Osteocyte (in vitro differentiated cells): ENCODE measurements at regions not wholly inside any gene's neighbourhood (a gene's known extent, or its start where the extent isn't known, plus 50 kb on each side); places are given as distances from the start of the nearest gene placed in this dataset.

Source experiments
- DNase-seq: peaks from one replicate; pipeline ENCODE4 v3.0.0; 2021; ENCODE audit warnings: mixed read lengths; ENCODE audit not compliant: unreplicated experiment; ENCODE audit errors: extremely low spot score
- H3K27ac Mint-ChIP-seq: one replicate; pipeline ENCODE4 v1.8.0; 2021; ENCODE audit warnings: mild to moderate bottlenecking, mixed read lengths; ENCODE audit not compliant: unreplicated experiment
- H3K27me3 Mint-ChIP-seq: one replicate; pipeline ENCODE4 v1.8.0; 2021; ENCODE audit warnings: mixed read lengths; ENCODE audit not compliant: unreplicated experiment
- H3K36me3 Mint-ChIP-seq: one replicate; pipeline ENCODE4 v1.8.0; 2021; ENCODE audit warnings: mixed read lengths; ENCODE audit not compliant: unreplicated experiment
- H3K4me1 Mint-ChIP-seq: one replicate; pipeline ENCODE4 v1.8.0; 2021; ENCODE audit warnings: mixed read lengths; ENCODE audit not compliant: unreplicated experiment
- H3K4me3 Mint-ChIP-seq: one replicate; pipeline ENCODE4 v1.8.0; 2021; ENCODE audit warnings: mild to moderate bottlenecking, moderate library complexity, mixed read lengths; ENCODE audit not compliant: unreplicated experiment
- H3K9me3 Mint-ChIP-seq: one replicate; pipeline ENCODE4 v1.8.0; 2021; ENCODE audit warnings: mixed read lengths; ENCODE audit not compliant: unreplicated experiment
- TF ChIP-seq, protein P1 (sequence below): fragments of 200-600 bp; sonication (generic); IDR thresholded peaks from 2 replicates; pipeline ENCODE4 v1.5.0; 2021; ENCODE audit warnings: antibody characterized with exemption, mild to moderate bottlenecking, moderate library complexity

- TF ChIP-seq, protein P1, sequence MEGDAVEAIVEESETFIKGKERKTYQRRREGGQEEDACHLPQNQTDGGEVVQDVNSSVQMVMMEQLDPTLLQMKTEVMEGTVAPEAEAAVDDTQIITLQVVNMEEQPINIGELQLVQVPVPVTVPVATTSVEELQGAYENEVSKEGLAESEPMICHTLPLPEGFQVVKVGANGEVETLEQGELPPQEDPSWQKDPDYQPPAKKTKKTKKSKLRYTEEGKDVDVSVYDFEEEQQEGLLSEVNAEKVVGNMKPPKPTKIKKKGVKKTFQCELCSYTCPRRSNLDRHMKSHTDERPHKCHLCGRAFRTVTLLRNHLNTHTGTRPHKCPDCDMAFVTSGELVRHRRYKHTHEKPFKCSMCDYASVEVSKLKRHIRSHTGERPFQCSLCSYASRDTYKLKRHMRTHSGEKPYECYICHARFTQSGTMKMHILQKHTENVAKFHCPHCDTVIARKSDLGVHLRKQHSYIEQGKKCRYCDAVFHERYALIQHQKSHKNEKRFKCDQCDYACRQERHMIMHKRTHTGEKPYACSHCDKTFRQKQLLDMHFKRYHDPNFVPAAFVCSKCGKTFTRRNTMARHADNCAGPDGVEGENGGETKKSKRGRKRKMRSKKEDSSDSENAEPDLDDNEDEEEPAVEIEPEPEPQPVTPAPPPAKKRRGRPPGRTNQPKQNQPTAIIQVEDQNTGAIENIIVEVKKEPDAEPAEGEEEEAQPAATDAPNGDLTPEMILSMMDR = no peak
- no peak overlapping the region for H3K27ac Mint-ChIP-seq
Measured at GRCh38 chr1:87632232-87632631, 303.6 kb downstream of the LMO4 start.

GRCh38 chr1:87636198-87636892 is 307.7 kb downstream of the LMO4 start:
- DNase-seq = no peak
- H3K4me3 Mint-ChIP-seq = no peak overlapping the region
- H3K36me3 Mint-ChIP-seq = no peaks in the 10 kb centered on the region
- no peaks in the 10 kb centered on the region for H3K9me3 Mint-ChIP-seq
- H3K27ac Mint-ChIP-seq = no peak overlapping the region
- TF ChIP-seq, protein P1 = no peak
- H3K4me1 Mint-ChIP-seq = no peaks in the 10 kb centered on the region
- H3K27me3 Mint-ChIP-seq = peaks cover 3% of the 10 kb centered on the region

More at GRCh38 chr1:87632232-87632631, 303.6 kb downstream of the LMO4 start:
- no peaks in the 10 kb centered on the region for H3K4me1 Mint-ChIP-seq
- no peak overlapping the region for H3K4me3 Mint-ChIP-seq
- H3K27me3 Mint-ChIP-seq = no peaks in the 10 kb centered on the region
- H3K9me3 Mint-ChIP-seq = no peaks in the 10 kb centered on the region
- no peak for DNase-seq
- no peaks in the 10 kb centered on the region for H3K36me3 Mint-ChIP-seq

DNA sequence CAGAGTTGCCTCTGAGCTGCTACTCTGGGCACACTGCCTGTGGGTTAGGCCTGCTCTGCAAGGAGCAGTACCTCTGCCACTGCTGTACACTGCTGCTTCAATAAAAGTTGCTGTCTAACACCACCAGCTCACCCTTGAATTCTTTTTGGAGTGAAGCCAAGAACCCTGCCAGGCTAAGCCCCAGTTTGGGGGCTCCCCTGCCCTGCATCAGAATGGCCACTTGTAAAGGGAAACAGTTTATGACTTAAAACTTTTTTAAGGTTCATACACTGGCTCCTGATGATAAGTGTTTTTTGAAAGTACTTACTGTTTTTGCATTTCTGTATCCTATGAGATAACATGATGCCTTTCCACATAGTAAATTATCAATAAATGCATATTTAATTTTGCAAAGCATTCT is 310.0 kb downstream of the LMO4 start:
- H3K4me3 Mint-ChIP-seq = no peak overlapping the region
- H3K4me1 Mint-ChIP-seq = no peaks in the 10 kb centered on the region
- no peak overlapping the region for H3K27ac Mint-ChIP-seq
- DNase-seq = no peak
- TF ChIP-seq, protein P1 = no peak
- H3K9me3 Mint-ChIP-seq = no peaks in the 10 kb centered on the region
- peaks cover 5% of the 10 kb centered on the region for H3K27me3 Mint-ChIP-seq
- H3K36me3 Mint-ChIP-seq = no peaks in the 10 kb centered on the region

- no peak overlapping the region for H3K27ac Mint-ChIP-seq
- H3K27me3 Mint-ChIP-seq = peaks cover 5% of the 10 kb centered on the region
- peaks cover 1% of the 10 kb centered on the region for H3K4me1 Mint-ChIP-seq
- H3K36me3 Mint-ChIP-seq = no peaks in the 10 kb centered on the region
- TF ChIP-seq, protein P1 = no peak
- H3K4me3 Mint-ChIP-seq = no peak overlapping the region
- no peaks in the 10 kb centered on the region for H3K9me3 Mint-ChIP-seq
- no peak for DNase-seq
Measured at GRCh38 chr1:87641996-87642395, 313.3 kb downstream of the LMO4 start.

DNA sequence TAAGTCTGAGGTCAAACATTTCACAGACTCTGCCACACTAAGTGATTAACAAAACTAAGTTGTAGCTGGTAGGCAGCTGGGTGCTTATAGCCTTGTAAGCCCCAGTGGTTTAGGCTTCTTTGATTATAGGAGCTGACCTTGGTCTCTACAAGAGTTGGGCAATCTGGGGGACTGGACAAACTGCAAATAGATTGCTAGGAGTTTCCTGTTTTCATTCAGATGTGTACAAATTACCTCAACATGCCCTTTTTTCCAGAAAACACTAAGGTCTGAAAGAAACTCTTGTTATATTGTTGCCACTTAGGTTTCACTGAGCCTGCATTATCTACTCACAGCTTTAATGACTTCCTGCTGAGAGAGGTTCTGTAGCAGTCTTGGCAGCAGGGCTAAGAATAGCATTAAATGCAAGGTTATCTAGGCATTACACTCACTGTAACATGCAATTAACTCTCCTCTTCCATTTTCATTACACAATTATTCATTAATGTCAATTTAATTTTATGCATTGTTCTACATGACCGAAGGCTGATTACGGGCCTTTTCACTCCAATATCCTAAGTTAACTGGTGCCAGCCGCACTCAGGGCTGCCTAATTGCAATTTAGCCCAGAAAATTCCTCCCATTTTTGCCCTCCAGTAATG is 314.0 kb downstream of the LMO4 start:
- no peaks in the 10 kb centered on the region for H3K9me3 Mint-ChIP-seq
- H3K27me3 Mint-ChIP-seq = peaks cover 5% of the 10 kb centered on the region
- peaks cover 1% of the 10 kb centered on the region for H3K4me1 Mint-ChIP-seq
- no peak overlapping the region for H3K4me3 Mint-ChIP-seq
- H3K36me3 Mint-ChIP-seq = no peaks in the 10 kb centered on the region
- DNase-seq = no peak
- no peak overlapping the region for H3K27ac Mint-ChIP-seq
- TF ChIP-seq, protein P1 = no peak
